ENCODE measurements at regions not wholly inside any gene's neighbourhood (a gene's known extent, or its start where the extent isn't known, plus 50 kb on each side); places are given as distances from the start of the nearest gene placed in this dataset.

- no peak for TF ChIP-seq CTCF (conservative IDR thresholded peaks at IDR 0.05; ENCODE audit: low read depth, low read length)
- no peak for TF ChIP-seq CEBPB (IDR thresholded peaks at IDR 0.05; ENCODE audit: low read depth, low read length)
- no peak for TF ChIP-seq SMC3 (IDR thresholded peaks at IDR 0.05; ENCODE audit: low read depth, low read length)
- no peak for TF ChIP-seq POLR2A (IDR thresholded peaks at IDR 0.05; ENCODE audit: low read depth, low read length)
- TF ChIP-seq MAZ (IDR thresholded peaks at IDR 0.05; ENCODE audit: borderline replicate concordance, low read depth, low read length) = no peak
- no peak for TF ChIP-seq RAD21 (IDR thresholded peaks at IDR 0.05; ENCODE audit: low read length)
Observed at GRCh38 chr13:63631006-63631405, 2215.4 kb upstream of the PCDH20 start.
